H1 (cell line): ENCODE measurements at regions not wholly inside any gene's neighbourhood (a gene's known extent, or its start where the extent isn't known, plus 50 kb on each side); places are given as distances from the start of the nearest gene placed in this dataset.

ENCODE experiments used
- CEBPB ChIP-seq: IDR thresholded peaks from 2 replicates; pipeline ENCODE4 v1.6.1; 2012; ENCODE audit warnings: low read depth, low read length
- JUN ChIP-seq: IDR thresholded peaks from 2 replicates; pipeline ENCODE4 v1.6.1; 2011; ENCODE audit warnings: low read depth, mild to moderate bottlenecking, improper control_type of control experiment, low read length

DNA sequence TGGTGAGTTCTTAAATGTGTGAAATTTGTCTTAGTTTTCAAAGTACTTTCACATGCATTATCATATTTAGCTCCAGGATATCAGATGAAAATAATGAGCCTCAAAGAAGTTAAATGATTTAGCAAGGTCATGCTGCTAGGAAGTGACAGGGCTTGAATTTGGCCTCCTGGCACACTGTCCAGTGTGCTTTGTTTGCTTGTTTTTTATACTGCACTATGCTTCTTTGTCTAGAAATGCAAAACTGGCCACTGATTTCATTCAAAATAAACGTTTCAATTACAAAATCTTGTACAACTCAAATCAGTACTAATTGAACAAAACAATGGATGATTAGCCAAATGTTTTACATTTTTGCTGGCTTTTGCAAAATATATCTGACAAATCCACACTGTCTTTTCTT is 583.3 kb upstream of the CBLB start (continued):
- no peak for TF ChIP-seq JUN
- no peak for TF ChIP-seq CEBPB
